ENCODE measurements at regions not wholly inside any gene's neighbourhood (a gene's known extent, or its start where the extent isn't known, plus 50 kb on each side); places are given as distances from the start of the nearest gene placed in this dataset.

DNA sequence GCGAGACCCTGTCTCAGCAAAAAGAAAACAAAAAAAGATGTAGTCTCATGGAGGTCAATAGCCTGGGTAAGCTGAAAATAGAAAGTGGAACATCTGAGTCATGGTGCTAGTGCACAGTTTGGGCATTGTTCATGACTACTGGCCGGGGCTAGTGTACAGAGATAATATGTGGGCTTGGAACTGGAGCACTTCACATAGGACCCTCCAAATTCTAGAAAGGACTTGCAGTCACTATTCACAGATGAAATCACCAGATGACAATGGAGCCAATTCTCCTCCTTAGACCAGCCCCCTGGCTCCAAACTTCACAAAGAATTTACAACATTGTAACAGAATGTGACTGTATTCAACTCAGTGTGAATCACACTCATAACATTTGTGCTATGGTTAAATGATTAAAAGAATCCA, 367.8 kb upstream of the SLC7A11 start:
- TF ChIP-seq, protein P1, sequence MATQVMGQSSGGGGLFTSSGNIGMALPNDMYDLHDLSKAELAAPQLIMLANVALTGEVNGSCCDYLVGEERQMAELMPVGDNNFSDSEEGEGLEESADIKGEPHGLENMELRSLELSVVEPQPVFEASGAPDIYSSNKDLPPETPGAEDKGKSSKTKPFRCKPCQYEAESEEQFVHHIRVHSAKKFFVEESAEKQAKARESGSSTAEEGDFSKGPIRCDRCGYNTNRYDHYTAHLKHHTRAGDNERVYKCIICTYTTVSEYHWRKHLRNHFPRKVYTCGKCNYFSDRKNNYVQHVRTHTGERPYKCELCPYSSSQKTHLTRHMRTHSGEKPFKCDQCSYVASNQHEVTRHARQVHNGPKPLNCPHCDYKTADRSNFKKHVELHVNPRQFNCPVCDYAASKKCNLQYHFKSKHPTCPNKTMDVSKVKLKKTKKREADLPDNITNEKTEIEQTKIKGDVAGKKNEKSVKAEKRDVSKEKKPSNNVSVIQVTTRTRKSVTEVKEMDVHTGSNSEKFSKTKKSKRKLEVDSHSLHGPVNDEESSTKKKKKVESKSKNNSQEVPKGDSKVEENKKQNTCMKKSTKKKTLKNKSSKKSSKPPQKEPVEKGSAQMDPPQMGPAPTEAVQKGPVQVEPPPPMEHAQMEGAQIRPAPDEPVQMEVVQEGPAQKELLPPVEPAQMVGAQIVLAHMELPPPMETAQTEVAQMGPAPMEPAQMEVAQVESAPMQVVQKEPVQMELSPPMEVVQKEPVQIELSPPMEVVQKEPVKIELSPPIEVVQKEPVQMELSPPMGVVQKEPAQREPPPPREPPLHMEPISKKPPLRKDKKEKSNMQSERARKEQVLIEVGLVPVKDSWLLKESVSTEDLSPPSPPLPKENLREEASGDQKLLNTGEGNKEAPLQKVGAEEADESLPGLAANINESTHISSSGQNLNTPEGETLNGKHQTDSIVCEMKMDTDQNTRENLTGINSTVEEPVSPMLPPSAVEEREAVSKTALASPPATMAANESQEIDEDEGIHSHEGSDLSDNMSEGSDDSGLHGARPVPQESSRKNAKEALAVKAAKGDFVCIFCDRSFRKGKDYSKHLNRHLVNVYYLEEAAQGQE (IDR thresholded peaks at IDR 0.05; ENCODE audit: low read depth), result no peak
- TF ChIP-seq YY1 (IDR thresholded peaks at IDR 0.05; ENCODE audit: low read depth), result no peak
- TF ChIP-seq, protein P2, sequence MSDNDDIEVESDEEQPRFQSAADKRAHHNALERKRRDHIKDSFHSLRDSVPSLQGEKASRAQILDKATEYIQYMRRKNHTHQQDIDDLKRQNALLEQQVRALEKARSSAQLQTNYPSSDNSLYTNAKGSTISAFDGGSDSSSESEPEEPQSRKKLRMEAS (IDR thresholded peaks at IDR 0.05), result no peak
- TF ChIP-seq NFIC (IDR thresholded peaks at IDR 0.05), result no peak
- TF ChIP-seq, protein P3, sequence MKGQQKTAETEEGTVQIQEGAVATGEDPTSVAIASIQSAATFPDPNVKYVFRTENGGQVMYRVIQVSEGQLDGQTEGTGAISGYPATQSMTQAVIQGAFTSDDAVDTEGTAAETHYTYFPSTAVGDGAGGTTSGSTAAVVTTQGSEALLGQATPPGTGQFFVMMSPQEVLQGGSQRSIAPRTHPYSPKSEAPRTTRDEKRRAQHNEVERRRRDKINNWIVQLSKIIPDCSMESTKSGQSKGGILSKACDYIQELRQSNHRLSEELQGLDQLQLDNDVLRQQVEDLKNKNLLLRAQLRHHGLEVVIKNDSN (IDR thresholded peaks at IDR 0.05), result no peak
- TF ChIP-seq CREB1 (IDR thresholded peaks at IDR 0.05; ENCODE audit: low read depth), result no peak
- no peak for TF ChIP-seq TCF12 (IDR thresholded peaks at IDR 0.05; ENCODE audit: low read depth)
- no peak for TF ChIP-seq TAF1 (IDR thresholded peaks at IDR 0.05; ENCODE audit: low read depth)
- no peak for TF ChIP-seq RAD21 (IDR thresholded peaks at IDR 0.05; ENCODE audit: low read depth)
- TF ChIP-seq CEBPB (IDR thresholded peaks at IDR 0.05), result no peak
- TF ChIP-seq FOXM1 (IDR thresholded peaks at IDR 0.05; ENCODE audit: borderline replicate concordance, low read depth), result no peak
- no peak for TF ChIP-seq ZBTB7A (IDR thresholded peaks at IDR 0.05; ENCODE audit: low read depth)
- no peak; the same call in 1 of the 2 replicates for TF ChIP-seq EP300 (IDR thresholded peaks at IDR 0.05; ENCODE audit: borderline replicate concordance)
- TF ChIP-seq EGR1 (IDR thresholded peaks at IDR 0.05), result no peak
- no peak for TF ChIP-seq TEAD4 (IDR thresholded peaks at IDR 0.05)

DNA sequence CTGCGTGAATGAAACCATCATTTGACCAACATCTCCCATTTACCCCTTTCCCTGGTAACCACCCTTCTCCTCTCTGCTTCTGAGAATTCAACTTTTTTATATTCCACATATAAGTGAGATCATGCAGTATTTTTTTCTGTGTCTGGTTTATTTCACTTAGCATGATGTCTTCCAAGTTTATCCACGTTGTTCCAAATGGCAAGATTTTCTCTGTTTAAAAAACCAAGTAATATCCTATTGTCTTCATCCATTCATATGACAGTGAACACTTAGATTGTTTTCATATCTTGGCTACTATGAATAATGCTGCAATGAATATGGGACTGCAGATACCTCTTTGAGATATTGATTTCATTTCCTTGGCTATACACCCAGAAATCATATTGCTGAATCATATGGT, 362.4 kb upstream of the SLC7A11 start:
- no peak for TF ChIP-seq YY1 (IDR thresholded peaks at IDR 0.05; ENCODE audit: low read depth)
- no peak for TF ChIP-seq TEAD4 (IDR thresholded peaks at IDR 0.05)
- TF ChIP-seq EP300 (IDR thresholded peaks at IDR 0.05; ENCODE audit: borderline replicate concordance), result no peak
- TF ChIP-seq, protein P2 (IDR thresholded peaks at IDR 0.05), result no peak
- TF ChIP-seq, protein P3 (IDR thresholded peaks at IDR 0.05), result no peak
- TF ChIP-seq TCF12 (IDR thresholded peaks at IDR 0.05; ENCODE audit: low read depth), result no peak
- no peak for TF ChIP-seq EGR1 (IDR thresholded peaks at IDR 0.05)
- TF ChIP-seq CREB1 (IDR thresholded peaks at IDR 0.05; ENCODE audit: low read depth), result no peak
- TF ChIP-seq ZBTB7A (IDR thresholded peaks at IDR 0.05; ENCODE audit: low read depth), result no peak
- no peak for TF ChIP-seq RAD21 (IDR thresholded peaks at IDR 0.05; ENCODE audit: low read depth)
- no peak for TF ChIP-seq NFIC (IDR thresholded peaks at IDR 0.05)
- TF ChIP-seq TAF1 (IDR thresholded peaks at IDR 0.05; ENCODE audit: low read depth), result no peak
- TF ChIP-seq, protein P1 (IDR thresholded peaks at IDR 0.05; ENCODE audit: low read depth), result no peak
- TF ChIP-seq CEBPB (IDR thresholded peaks at IDR 0.05), result no peak
- no peak for TF ChIP-seq FOXM1 (IDR thresholded peaks at IDR 0.05; ENCODE audit: borderline replicate concordance, low read depth)

DNA sequence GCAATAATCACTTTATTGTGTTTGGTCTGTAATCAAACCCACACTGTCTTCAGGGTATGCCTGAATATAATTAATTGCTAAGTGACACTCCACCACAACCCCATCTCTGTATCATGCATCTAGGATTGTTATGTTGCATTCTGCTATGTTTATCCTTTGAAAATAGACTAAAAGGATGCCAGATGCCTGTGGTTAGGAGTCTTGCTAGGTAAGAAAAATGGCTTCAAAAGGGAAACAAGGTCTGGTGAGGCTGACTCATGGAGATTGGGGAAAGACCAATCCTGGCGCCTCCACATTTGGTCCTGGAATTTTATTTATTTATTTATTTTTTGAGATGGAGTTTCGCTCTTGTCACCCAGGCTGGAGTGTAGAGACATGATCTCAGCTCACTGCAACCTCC, 360.5 kb upstream of the SLC7A11 start:
- TF ChIP-seq ZBTB7A (IDR thresholded peaks at IDR 0.05; ENCODE audit: low read depth) (no peak), TCF12 (IDR thresholded peaks at IDR 0.05; ENCODE audit: low read depth) (no peak), RAD21 (IDR thresholded peaks at IDR 0.05; ENCODE audit: low read depth) (no peak), FOXM1 (IDR thresholded peaks at IDR 0.05; ENCODE audit: borderline replicate concordance, low read depth) (no peak), CREB1 (IDR thresholded peaks at IDR 0.05; ENCODE audit: low read depth) (no peak), TAF1 (IDR thresholded peaks at IDR 0.05; ENCODE audit: low read depth) (no peak), NFIC (IDR thresholded peaks at IDR 0.05) (no peak), EGR1 (IDR thresholded peaks at IDR 0.05) (no peak), EP300 (IDR thresholded peaks at IDR 0.05; ENCODE audit: borderline replicate concordance) (no peak), YY1 (IDR thresholded peaks at IDR 0.05; ENCODE audit: low read depth) (no peak), CEBPB (IDR thresholded peaks at IDR 0.05) (no peak), TEAD4 (IDR thresholded peaks at IDR 0.05) (no peak)
- TF ChIP-seq, protein P1 (IDR thresholded peaks at IDR 0.05; ENCODE audit: low read depth), result no peak
- TF ChIP-seq, protein P3 (IDR thresholded peaks at IDR 0.05), result no peak
- TF ChIP-seq, protein P2 (IDR thresholded peaks at IDR 0.05), result no peak

Data from Ishikawa (cell line).